IMR-90 (cell line): ENCODE measurements at regions not wholly inside any gene's neighbourhood (a gene's known extent, or its start where the extent isn't known, plus 50 kb on each side); places are given as distances from the start of the nearest gene placed in this dataset.
A peak's percentile ranks its signal among the peaks of the same experiment; 100 is the strongest.

Experiments used
- ATAC-seq: fragments of 200-7000 bp; cut with Tn5 transposase; 2 replicates; pipeline ENCODE4 v1.9.1; 2020; ENCODE audit warnings: low read depth, mild to moderate bottlenecking, moderate library complexity
- BruUV-seq: library from RNA; stranded (reverse); fragments of 400-500 nt; replicated peaks from 2 replicates; lab custom pipeline; 2021; lab: Mats Ljungman, UMichigan
- CTCF ChIA-PET: fragments of 300-600 bp; formaldehyde crosslinking; extraction: SDS; loops from one replicate; lab custom pipeline; 2021; ENCODE audit warnings: antibody characterized with exemption; lab: Yijun Ruan, JAX
- POLR2A ChIA-PET: fragments of 300-600 bp; sonication (Branson Sonifier 250); formaldehyde crosslinking; loops from one replicate; lab custom pipeline; 2022; ENCODE audit warnings: antibody characterized with exemption; ENCODE audit not compliant: unreplicated experiment; lab: Charles Lee
- DNase-seq: peaks from one replicate; pipeline ENCODE4 v3.0.0; 2013
- H2AFZ ChIP-seq: replicated peaks from 2 replicates; pipeline ENCODE3; 2013; ENCODE audit warnings: low read length, mild to moderate bottlenecking; ENCODE audit not compliant: poor library complexity
- H2AK5ac ChIP-seq: 2 replicates; pipeline ENCODE4 v1.6.1; 2013; ENCODE audit warnings: low read depth, low read length, inconsistent platforms
- H2AK9ac ChIP-seq: replicated peaks from 2 replicates; pipeline ENCODE3; 2013; ENCODE audit warnings: mild to moderate bottlenecking, low read depth, low read length, moderate library complexity; ENCODE audit not compliant: poor library complexity
- H2BK120ac ChIP-seq: 2 replicates; pipeline ENCODE4 v1.6.1; 2013; ENCODE audit warnings: low read depth, low read length, inconsistent platforms
- H2BK15ac ChIP-seq: 3 replicates; pipeline ENCODE4 v1.6.1; 2013; ENCODE audit warnings: low read depth, low read length, inconsistent platforms
- H2BK20ac ChIP-seq: 2 replicates; pipeline ENCODE4 v1.6.1; 2013; ENCODE audit warnings: low read depth, mild to moderate bottlenecking, inconsistent platforms, low read length, moderate library complexity
- H2BK5ac ChIP-seq: 2 replicates; pipeline ENCODE4 v1.6.1; 2013; ENCODE audit warnings: mild to moderate bottlenecking, low read depth, low read length, inconsistent platforms; ENCODE audit not compliant: poor library complexity, severe bottlenecking
- H3K14ac ChIP-seq: replicated peaks from 2 replicates; pipeline ENCODE4 v1.6.1; 2013; ENCODE audit warnings: low read depth, low read length, inconsistent platforms
- H3K18ac ChIP-seq: 2 replicates; pipeline ENCODE4 v1.6.1; 2013; ENCODE audit warnings: low read depth, low read length, control low read depth
- H3K23ac ChIP-seq: 2 replicates; pipeline ENCODE4 v1.6.1; 2013; ENCODE audit warnings: low read depth, low read length, inconsistent platforms
- H3K27ac ChIP-seq: 2 replicates; pipeline ENCODE4 v1.5.1; 2013; ENCODE audit warnings: mild to moderate bottlenecking, control low read depth, low read length; ENCODE audit not compliant: insufficient read depth
- H3K27me3 ChIP-seq: 2 replicates; pipeline ENCODE4 v1.6.1; 2013; ENCODE audit warnings: low read length; ENCODE audit not compliant: control insufficient read depth, insufficient read depth
- H3K36me3 ChIP-seq: 2 replicates; pipeline ENCODE4 v1.6.1; 2013; ENCODE audit warnings: low read length, mixed read lengths; ENCODE audit not compliant: control insufficient read depth, insufficient read depth
- H3K4ac ChIP-seq: 2 replicates; pipeline ENCODE4 v1.6.1; 2013; ENCODE audit warnings: low read depth, low read length, inconsistent platforms
- H3K4me1 ChIP-seq: 2 replicates; pipeline ENCODE4 v1.6.1; 2013; ENCODE audit warnings: low read length, mixed read lengths; ENCODE audit not compliant: control insufficient read depth, insufficient read depth
- H3K4me2 ChIP-seq: 2 replicates; pipeline ENCODE4 v1.6.1; 2013; ENCODE audit warnings: low read depth, mild to moderate bottlenecking, control low read depth, low read length, moderate library complexity
- H3K4me3 ChIP-seq: 2 replicates; pipeline ENCODE4 v1.5.1; 2013; ENCODE audit warnings: low read depth, mild to moderate bottlenecking, control low read depth, low read length, moderate library complexity; ENCODE audit not compliant: insufficient read depth
- H3K56ac ChIP-seq: 2 replicates; pipeline ENCODE4 v1.6.1; 2013; ENCODE audit warnings: low read length, inconsistent platforms; ENCODE audit not compliant: insufficient read depth; ENCODE audit errors: extremely low read depth
- H3K79me1 ChIP-seq, 2 experiments: 2 replicates each; pipeline ENCODE4 v1.6.1; 2013; ENCODE audit warnings: low read length in 2 of 2, inconsistent platforms in 1 of 2, low read depth in 1 of 2
- H3K9ac ChIP-seq: 2 replicates; pipeline ENCODE4 v1.6.1; 2013; ENCODE audit warnings: low read depth, low read length, control low read depth
- H3K9me1 ChIP-seq: 2 replicates; pipeline ENCODE4 v1.6.1; 2013; ENCODE audit warnings: low read length, inconsistent platforms; ENCODE audit not compliant: insufficient read depth
- H3K9me3 ChIP-seq: 2 replicates; pipeline ENCODE4 v1.6.1; 2013; ENCODE audit warnings: low read length; ENCODE audit not compliant: control insufficient read depth, insufficient read depth
- H4K20me1 ChIP-seq: 2 replicates; pipeline ENCODE4 v1.6.1; 2013; ENCODE audit warnings: low read length, inconsistent platforms; ENCODE audit not compliant: insufficient read depth
- H4K5ac ChIP-seq: 2 replicates; pipeline ENCODE4 v1.6.1; 2013; ENCODE audit warnings: mild to moderate bottlenecking, low read depth, low read length, control low read depth
- H4K8ac ChIP-seq, 2 experiments: 2 replicates each; pipeline ENCODE4 v1.6.1; 2013; ENCODE audit warnings: low read depth in 2 of 2, low read length in 2 of 2, control low read depth in 1 of 2, inconsistent platforms in 1 of 2
- H4K91ac ChIP-seq: 2 replicates; pipeline ENCODE4 v1.6.1; 2013; ENCODE audit warnings: low read depth, low read length, inconsistent platforms; ENCODE audit not compliant: insufficient read depth
- CEBPB ChIP-seq: IDR thresholded peaks from 2 replicates; pipeline ENCODE4 v1.6.1; 2012; ENCODE audit warnings: low read depth, low read length, improper control_type of control experiment
- CHD1 ChIP-seq: IDR thresholded peaks from 2 replicates; pipeline ENCODE4 v1.6.1; 2012; ENCODE audit warnings: low read depth, low read length, improper control_type of control experiment
- FOS ChIP-seq: fragments of 150-350 bp; IDR thresholded peaks from 2 replicates; pipeline ENCODE4 v1.6.1; 2016; ENCODE audit warnings: low read depth, low read length
- MAFK ChIP-seq: IDR thresholded peaks from 2 replicates; pipeline ENCODE4 v1.6.1; 2012; ENCODE audit warnings: low read depth, low read length, improper control_type of control experiment
- MAZ ChIP-seq: IDR thresholded peaks from 2 replicates; pipeline ENCODE4 v1.6.1; 2012; ENCODE audit warnings: low read depth, mild to moderate bottlenecking, low read length, improper control_type of control experiment, moderate library complexity, borderline replicate concordance
- POLR2A ChIP-seq: IDR thresholded peaks from 2 replicates; pipeline ENCODE4 v1.6.1; 2012; ENCODE audit warnings: mild to moderate bottlenecking, low read depth, low read length
- RAD21 ChIP-seq: IDR thresholded peaks from 2 replicates; pipeline ENCODE4 v1.6.1; 2012; ENCODE audit warnings: low read length, improper control_type of control experiment
- RCOR1 ChIP-seq: IDR thresholded peaks from 2 replicates; pipeline ENCODE4 v1.6.1; 2012; ENCODE audit warnings: mild to moderate bottlenecking, low read length, improper control_type of control experiment; ENCODE audit not compliant: insufficient replicate concordance
- WGBS, 2 experiments: methylation state at CpG; one replicate each; pipeline versions ENCODE4 v1.1.5 to v1.1.7; 2013; ENCODE audit warnings: missing lambda C conversion rate in 2 of 2; ENCODE audit not compliant: insufficient read length in 1 of 2; ENCODE audit errors: extremely low coverage in 2 of 2; 5-methylcytosine and 5-hydroxymethylcytosine counted together
- dilution Hi-C: fragments of 300-500 bp; cut with HindIII; formaldehyde crosslinking; loops from one replicate; pipeline ENCODE4 v1.14.3; 2018; ENCODE audit warnings: low sequenced_read_pairs; ENCODE audit not compliant: unreplicated experiment
- in situ Hi-C: fragments of 300-500 bp; cut with MboI; formaldehyde crosslinking; loops from 3 replicates; pipeline ENCODE4 v1.14.3; 2019; ENCODE audit warnings: low sequenced_read_pairs, inconsistent platforms, mixed read lengths
- intact Hi-C: fragments of 100-400 bp; cut with micrococcal nuclease; formaldehyde crosslinking; loops from 2 replicates; pipeline ENCODE4 v1.10.0; 2022
- TF ChIP-seq, protein P1 (sequence below): fragments of 150-350 bp; IDR thresholded peaks from 2 replicates; pipeline ENCODE4 v1.6.1; 2017; ENCODE audit warnings: mild to moderate bottlenecking, antibody characterized with exemption, low read length, low read depth
- TF ChIP-seq, protein P2 (sequence below): fragments of 150-350 bp; IDR thresholded peaks from 2 replicates; pipeline ENCODE4 v1.6.1; 2016; ENCODE audit warnings: low read depth, mild to moderate bottlenecking, low read length, moderate library complexity, borderline replicate concordance

DNA sequence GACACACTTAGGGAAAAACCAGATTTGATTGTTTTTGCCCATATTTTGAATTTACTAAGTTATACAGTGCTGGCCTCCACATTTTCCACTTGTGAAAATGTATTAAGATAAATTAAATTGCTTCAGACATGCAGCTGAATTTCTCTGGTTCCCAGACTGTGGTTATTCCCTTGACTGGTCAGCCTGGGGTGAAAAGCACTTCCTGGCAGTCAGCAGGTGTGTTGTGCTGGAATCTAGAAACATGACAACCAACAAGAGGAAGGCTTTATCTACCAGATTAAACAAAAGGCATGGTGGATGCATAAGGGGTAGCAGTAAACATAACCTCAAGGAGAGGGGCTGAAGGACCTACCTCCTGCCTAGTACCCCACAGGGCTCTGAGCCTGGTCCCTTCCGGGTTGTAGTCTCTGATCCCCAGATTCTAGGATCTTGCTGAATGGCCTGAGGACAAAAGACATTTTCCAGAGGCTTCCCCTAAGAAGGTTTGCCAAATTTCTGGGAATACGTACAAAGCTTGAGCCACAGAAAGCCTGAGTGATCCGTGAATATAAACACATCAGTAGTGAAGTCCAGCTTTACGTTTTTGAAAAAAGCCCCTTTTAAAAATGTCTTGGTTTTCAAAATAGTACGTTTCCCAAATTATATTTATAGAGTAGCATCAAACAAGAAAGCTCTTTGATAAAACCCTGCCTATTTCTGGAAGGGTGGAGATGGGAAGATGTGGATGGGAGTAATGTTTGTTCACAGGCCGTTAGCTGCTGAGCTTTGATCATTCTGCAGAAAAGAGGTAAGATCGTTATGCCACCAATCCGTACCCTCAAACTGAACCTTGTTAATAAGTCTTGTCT is 133.4 kb downstream of the LACC1 start:
- no peak overlapping the region for H3K9ac ChIP-seq
- dilution Hi-C loops (no loop called here), intact Hi-C loops (no loop called here), in situ Hi-C loops (no loop called here)
- DNase-seq: no peak
- no peak overlapping the region for H3K4me3 ChIP-seq
- no peak overlapping the region for H3K27ac ChIP-seq
- H3K79me1 ChIP-seq: no peaks in the 10 kb centered on the region
- TF ChIP-seq CEBPB (no peak), FOS (no peak), CHD1 (no peak), RAD21 (no peak), MAZ (no peak), POLR2A (no peak), MAFK (no peak), RCOR1 (no peak)
- TF ChIP-seq, protein P1, sequence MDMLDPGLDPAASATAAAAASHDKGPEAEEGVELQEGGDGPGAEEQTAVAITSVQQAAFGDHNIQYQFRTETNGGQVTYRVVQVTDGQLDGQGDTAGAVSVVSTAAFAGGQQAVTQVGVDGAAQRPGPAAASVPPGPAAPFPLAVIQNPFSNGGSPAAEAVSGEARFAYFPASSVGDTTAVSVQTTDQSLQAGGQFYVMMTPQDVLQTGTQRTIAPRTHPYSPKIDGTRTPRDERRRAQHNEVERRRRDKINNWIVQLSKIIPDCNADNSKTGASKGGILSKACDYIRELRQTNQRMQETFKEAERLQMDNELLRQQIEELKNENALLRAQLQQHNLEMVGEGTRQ: no peak
- TF ChIP-seq, protein P2, sequence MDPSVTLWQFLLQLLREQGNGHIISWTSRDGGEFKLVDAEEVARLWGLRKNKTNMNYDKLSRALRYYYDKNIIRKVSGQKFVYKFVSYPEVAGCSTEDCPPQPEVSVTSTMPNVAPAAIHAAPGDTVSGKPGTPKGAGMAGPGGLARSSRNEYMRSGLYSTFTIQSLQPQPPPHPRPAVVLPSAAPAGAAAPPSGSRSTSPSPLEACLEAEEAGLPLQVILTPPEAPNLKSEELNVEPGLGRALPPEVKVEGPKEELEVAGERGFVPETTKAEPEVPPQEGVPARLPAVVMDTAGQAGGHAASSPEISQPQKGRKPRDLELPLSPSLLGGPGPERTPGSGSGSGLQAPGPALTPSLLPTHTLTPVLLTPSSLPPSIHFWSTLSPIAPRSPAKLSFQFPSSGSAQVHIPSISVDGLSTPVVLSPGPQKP: no peak
- H3K4me1 ChIP-seq: 0 out of 2 replicates have a peak, but pooled peaks cover 2% of the 10 kb centered on the region
- H3K36me3 ChIP-seq: no peaks in the 10 kb centered on the region
- ATAC-seq: no peak; the same call in 1 of the 2 replicates
- H3K27me3 ChIP-seq: no peaks in the 10 kb centered on the region
- no peak overlapping the region for H4K5ac ChIP-seq
- H3K18ac ChIP-seq: no peak overlapping the region
- H4K91ac ChIP-seq: no peak overlapping the region
- H3K14ac ChIP-seq: no peak overlapping the region
- no peaks in the 10 kb centered on the region for H3K9me3 ChIP-seq
- H3K4ac ChIP-seq: no peak overlapping the region
- peak overlapping the region; percentile 29; the same call in 1 of the 2 replicates for H2AK5ac ChIP-seq
- POLR2A ChIA-PET: no interaction called here
- H2AK9ac ChIP-seq: no peak overlapping the region
- H4K8ac ChIP-seq: no peak overlapping the region; a peak in 1 of 4 replicates
- WGBS, 2 experiments: 55% methylated on average over 3 of the region's 8 CpGs; no CpG with 5 or more reads in 1 of the 2 experiments
- peaks cover 4% of the 10 kb centered on the region; the same call in 1 of the 2 replicates for H3K9me1 ChIP-seq
- 0 out of 2 replicates have a peak overlapping the region, but pooled peaks have one; percentile 26 for H3K23ac ChIP-seq
- H2BK120ac ChIP-seq: no peak overlapping the region
- no peak overlapping the region for H3K4me2 ChIP-seq
- no peak overlapping the region for H2BK15ac ChIP-seq
- H2BK20ac ChIP-seq: peak overlapping the region; percentile 32; the same call in 1 of the 2 replicates
- no peak overlapping the region for H3K56ac ChIP-seq
- no peak overlapping the region for H2BK5ac ChIP-seq
- no peaks in the 10 kb centered on the region for H4K20me1 ChIP-seq
- CTCF ChIA-PET: no interaction called here
- no TSS peak for BruUV-seq
- H2AFZ ChIP-seq: no peak overlapping the region
